ENCODE measurements at regions not wholly inside any gene's neighbourhood (a gene's known extent, or its start where the extent isn't known, plus 50 kb on each side); places are given as distances from the start of the nearest gene placed in this dataset.
"Not testable (repeated sequence)": the region's sequence is repeated elsewhere in the genome, so short reads cannot be mapped to it uniquely, and the experiment has no call there.

DNA sequence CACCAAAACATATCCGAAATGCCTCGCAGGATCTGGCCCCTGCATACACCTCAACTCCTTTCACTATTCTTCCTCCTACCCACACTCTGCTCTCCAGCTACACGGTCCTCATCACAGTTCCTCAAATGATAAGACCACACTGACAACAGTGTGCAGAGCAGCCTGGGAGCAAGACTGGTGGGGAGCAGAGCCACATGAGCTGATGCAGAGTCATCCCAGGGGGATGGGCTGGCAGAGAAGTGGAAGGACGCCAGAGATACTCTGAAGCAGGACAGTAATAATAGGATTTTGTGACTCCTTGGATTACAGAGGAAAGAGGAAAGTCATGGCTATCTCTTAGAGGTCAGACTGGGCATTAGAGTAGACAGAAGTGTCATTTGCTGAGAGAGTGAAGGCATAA, 167.2 kb downstream of the AVL9 start:
- DNase-seq (ENCODE audit: low read depth, low spot score); H3K4me3 ChIP-seq (ENCODE audit: low read length): not testable (repeated sequence)

DNA sequence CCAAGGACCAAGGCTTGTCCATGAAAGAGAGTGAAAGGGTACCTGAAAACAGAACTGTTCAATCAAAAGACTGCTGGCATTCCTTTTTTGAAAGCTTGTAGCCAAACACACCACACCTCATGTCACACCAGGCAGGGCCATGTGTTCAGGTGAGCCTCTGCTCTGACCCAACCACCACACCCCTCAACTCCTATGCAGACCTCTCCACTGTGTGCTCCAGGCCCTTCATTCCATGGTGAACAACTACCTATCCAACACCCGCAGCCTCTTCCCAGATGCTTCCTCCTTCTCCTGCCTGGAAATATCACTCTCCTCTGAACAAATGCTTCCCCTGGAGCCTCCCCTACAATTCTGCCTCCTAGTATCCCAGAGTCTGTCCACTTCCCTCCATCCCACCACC, 166.6 kb downstream of the AVL9 start:
- no peak overlapping the region for H3K4me3 ChIP-seq (ENCODE audit: low read length)
- no peak for DNase-seq (ENCODE audit: low read depth, low spot score)

DNA sequence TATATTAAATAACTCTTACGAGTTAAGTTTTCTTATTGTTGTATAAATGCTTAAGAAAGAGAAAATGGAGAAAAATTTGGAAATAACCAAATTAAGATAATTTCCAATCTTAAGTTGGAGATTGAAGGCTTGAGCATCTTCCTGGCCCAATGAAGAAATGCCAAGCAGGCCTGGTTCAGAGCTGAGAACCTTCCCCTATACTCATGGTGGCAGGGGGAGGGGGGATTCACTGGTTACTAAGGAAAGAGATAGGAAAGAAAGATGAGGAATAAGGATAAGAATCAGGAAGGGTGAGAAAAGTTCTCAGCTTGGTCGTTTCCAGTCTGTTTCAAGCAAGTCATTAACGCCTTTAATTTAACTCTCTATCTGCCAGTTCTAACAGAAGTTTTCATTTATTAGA, 166.2 kb downstream of the AVL9 start:
- H3K4me3 ChIP-seq (ENCODE audit: low read length), result no peak overlapping the region
- no peak for DNase-seq (ENCODE audit: low read depth, low spot score)

DNA sequence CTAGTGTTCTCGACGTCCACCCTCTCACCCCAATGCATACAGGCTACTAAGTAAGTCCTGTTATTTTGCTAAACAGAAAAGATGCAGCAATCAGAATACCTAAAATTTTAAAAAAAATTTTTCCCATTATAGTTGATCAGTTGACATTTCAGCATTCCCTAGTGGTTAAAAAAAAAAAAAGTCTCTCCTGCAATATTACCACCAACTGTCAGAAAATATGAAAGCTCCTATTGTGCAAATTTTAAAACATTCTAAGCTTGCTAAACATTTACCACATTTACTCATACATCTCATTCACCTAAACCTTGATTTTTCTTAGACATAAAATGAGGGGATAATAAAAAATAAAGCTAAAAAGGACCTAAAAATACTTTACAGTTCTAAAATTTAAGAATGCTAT, 165.6 kb downstream of the AVL9 start:
- no peak overlapping the region for H3K4me3 ChIP-seq (ENCODE audit: low read length)
- no peak for DNase-seq (ENCODE audit: low read depth, low spot score)

DNA sequence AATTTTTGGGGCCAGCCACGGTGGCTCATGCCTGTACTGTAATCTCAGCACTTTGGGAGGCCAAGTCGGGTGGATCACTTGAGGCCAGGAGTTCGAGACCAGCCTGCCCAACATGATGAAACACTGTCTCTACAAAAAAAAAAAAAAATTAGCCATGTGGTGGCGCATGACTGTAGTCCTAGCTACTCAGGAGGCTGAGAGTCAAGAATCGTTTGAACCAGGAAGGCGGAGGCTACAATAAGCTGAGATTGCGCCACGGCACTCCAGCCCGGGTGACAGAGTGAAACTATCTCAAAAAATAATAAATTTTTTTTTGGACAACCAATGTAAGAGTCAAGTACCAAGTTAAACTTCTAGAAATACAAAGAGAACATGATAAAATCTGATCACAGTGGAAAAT, 164.6 kb downstream of the AVL9 start:
- no peak overlapping the region for H3K4me3 ChIP-seq (ENCODE audit: low read length)
- no peak for DNase-seq (ENCODE audit: low read depth, low spot score)

DNA sequence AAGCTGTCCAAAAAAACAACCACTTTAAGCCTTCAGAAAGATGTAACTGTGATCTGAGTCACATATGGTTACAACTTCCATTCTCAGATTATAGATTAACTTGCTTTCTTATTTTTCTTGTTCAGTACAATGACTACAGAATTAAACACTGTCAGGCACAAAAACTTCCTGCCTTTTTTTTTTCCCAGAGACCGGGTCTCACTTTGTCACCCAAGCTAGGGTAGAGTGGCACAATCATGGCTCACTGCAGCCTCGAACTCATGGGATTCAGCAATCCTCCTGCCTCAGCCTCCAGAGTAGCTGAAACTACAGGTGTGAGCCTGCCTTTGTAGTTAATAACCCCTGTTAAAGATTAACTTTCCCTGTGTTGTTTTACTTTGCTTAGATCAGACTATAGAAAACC, 163.2 kb downstream of the AVL9 start:
- DNase-seq (ENCODE audit: low read depth, low spot score), result no peak
- H3K4me3 ChIP-seq (ENCODE audit: low read length), result no peak overlapping the region

DNA sequence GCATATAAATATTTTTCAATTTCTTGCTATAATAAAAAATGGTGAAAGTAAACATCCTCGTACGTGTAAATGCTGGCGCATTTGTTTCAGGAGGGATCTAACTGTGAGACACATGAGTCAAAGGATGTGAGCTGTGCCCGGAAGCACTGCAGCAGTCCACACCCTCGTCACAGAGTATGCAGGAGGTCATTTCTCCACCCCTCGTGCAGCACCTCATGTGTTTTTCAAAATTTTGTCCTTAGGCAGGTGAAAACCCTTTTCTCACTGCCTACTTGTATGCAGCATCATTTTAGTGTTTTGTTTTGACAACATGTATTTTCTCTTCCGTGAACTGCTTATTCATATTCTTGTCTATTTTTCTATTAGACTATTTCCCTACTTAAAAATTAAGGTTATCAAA, 162.7 kb downstream of the AVL9 start:
- no peak for DNase-seq (ENCODE audit: low read depth, low spot score)
- no peak overlapping the region for H3K4me3 ChIP-seq (ENCODE audit: low read length)

DNA sequence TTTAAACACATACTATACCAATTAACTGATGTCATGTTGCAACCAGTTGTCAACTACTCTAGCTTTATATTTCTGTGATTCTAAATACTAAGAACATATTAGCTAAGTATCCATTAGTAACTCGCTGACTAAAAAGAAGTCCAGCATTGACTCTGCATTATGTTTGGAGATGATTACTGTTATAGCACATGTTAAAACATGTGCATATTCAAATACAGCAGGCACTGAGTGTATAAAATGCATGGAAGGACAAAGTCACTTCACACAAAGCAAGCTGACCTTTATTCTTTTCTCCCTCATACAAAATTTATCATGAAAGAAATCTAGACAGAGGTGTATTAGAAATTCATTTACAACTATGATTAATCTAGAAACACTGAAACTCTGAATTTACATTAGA, 159.3 kb downstream of the AVL9 start:
- not testable (repeated sequence) for H3K4me3 ChIP-seq (ENCODE audit: low read length); DNase-seq (ENCODE audit: low read depth, low spot score)

DNA sequence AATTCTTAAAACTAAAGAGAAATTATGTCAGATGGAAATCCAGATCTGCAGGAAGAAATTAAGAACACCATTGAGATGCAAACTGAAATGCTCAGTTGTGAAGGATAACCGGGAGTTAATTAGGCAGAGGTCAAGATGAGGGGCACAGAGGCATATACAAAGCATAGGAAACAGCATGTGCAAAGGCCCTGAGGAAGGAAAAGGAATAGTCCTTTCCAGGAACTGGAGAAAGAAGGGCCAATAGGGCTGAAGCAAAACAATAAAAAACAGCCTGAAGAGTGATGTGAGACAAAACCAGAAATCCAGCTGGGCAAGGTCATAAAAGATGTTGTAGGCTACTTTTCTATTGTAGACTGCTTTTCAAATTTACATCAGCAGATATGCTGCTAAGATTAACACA, 155.1 kb downstream of the AVL9 start:
- not testable (repeated sequence) for H3K4me3 ChIP-seq (ENCODE audit: low read length); DNase-seq (ENCODE audit: low read depth, low spot score)

DNA sequence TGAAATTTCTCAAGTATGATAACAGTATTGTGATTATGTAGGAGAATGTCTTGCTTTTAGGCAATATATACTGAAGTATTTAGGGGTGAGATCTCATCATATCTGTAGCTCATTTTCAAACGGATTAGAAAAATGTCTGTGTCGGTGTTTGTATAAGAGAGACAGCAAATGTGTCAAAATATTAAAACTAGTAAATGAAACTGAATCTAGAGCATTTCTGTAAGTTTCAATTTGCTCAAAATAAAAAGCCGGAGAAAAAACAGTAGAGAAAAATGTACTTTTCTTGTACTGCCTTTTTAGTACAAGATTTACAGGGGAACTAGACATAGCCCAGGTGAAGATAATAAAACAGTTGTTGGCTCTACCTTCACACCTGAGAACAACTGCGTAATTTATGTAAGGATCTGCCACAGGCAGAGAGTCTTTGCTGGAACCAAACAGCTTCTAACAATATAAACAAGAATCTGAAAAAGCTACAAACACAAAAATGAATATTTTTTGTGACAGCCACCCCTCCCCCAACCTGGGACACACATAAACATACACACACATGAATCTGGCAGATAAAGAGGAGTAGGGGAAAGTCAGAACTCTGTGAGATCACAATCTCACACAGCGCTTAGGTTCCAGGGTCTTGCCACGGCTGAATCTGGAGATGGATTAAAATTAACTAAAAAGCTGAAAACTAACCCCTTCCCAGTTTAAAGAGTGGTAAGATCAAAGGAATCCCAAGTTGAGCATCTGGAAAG, 153.3 kb downstream of the AVL9 start:
- DNase-seq (ENCODE audit: low read depth, low spot score), result no peak
- no peak overlapping the region for H3K4me3 ChIP-seq (ENCODE audit: low read length)

DNA sequence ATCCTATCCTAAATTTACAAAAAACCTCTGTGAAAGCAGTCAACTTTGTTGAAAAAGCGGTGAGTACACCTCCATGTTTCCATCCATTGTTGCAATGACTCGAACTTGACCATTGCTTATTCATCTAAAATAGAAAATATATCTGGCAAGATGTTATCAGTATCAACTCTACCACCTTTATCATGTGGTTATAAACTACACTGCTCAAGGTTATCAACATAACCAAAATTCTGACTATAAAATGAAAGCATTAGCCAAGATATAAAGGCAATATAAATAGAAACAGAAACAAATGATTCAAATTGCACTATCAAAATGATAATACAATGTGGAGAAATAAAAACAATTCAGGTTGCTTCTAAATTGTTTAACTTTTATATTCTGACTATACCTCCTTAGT, 150.0 kb downstream of the AVL9 start:
- DNase-seq (ENCODE audit: low read depth, low spot score); H3K4me3 ChIP-seq (ENCODE audit: low read length): not testable (repeated sequence)

DNA sequence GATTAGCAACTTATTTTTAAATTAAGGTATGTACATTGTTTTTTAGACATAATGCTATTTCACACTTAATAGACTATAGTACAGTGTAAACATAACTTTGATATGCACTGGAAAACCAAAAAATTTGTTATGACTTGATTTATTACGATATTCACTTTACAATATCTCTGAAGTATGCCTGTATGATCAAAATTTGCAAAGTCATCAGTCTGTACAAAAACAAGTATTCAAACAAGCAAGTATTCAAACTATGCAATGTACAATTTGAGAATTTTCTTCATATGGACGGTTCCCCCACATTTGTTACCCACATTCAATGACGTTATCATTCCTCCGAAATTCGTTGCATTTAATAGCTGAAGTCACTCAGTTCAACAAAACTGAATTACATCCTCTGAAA, 147.9 kb downstream of the AVL9 start:
- no peak overlapping the region for H3K4me3 ChIP-seq (ENCODE audit: low read length)
- no peak for DNase-seq (ENCODE audit: low read depth, low spot score)

DNA sequence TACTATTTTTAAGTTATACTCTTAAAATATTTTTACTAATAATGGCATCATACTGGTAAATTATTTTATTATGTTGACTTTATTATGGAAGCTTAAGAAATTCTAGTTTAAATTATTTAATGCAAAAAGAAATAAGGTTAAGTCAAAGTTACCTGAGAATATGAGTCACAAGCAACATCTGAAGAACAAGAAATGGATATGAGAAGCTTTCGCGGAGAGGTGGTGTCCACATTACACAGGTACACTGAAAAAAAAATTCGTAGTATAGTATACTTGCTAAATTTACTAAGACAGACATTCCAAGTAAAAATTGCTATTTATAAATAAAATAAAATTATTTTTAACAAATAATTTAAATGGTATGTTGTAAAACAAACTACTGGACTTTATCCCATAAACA, 143.8 kb downstream of the AVL9 start:
- H3K4me3 ChIP-seq (ENCODE audit: low read length), result no peak overlapping the region
- no peak for DNase-seq (ENCODE audit: low read depth, low spot score)

DNA sequence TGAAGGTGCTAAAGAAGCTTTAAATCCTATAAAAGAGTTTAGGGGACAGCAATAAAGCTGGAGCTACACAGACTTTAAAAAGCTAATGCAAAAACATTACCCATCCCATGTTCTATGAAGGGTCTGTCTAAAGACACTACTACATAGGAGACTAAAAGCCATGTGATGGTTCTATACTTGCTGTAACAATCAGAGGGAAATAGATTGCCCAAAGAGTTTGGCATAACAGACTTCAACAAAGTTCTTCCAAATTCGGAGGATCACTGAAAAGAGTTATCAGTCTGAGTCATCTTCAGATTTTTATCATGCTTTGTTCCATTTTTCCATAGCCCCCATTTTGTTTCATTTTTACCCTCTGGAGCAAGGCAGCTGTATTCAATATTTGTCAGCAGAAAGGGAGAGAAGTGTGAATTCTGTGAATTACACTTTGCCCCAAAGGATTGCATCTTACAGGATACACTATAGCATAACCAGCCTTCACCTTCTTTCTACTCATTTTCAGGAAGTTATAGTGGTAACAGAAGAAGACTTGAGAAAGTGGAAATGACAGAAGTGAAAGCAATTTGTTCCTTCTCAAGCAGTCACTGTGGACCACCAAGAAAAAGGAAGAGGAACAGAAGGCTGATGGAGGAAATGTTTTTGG, 143.3 kb downstream of the AVL9 start:
- DNase-seq (ENCODE audit: low read depth, low spot score); H3K4me3 ChIP-seq (ENCODE audit: low read length): not testable (repeated sequence)

Data from Jurkat, Clone E6-1 (cell line).